ENCODE measurements at regions not wholly inside any gene's neighbourhood (a gene's known extent, or its start where the extent isn't known, plus 50 kb on each side); places are given as distances from the start of the nearest gene placed in this dataset.

GRCh38 chr6:41404182-41404845, 68.9 kb downstream of the NCR2 start:
- no peak for DNase-seq (ENCODE audit: low spot score)

- no peak for DNase-seq (ENCODE audit: low spot score)
These were observed 70.7 kb downstream of the NCR2 start for GRCh38 chr6:41405941-41406727.

- no peak for DNase-seq (ENCODE audit: low spot score)
These were observed 71.5 kb downstream of the NCR2 start for GRCh38 chr6:41406728-41407489.

GRCh38 chr6:41408576-41408975, 73.2 kb downstream of the NCR2 start:
- no peak for DNase-seq (ENCODE audit: low spot score)

- peak; percentile 58 for DNase-seq (ENCODE audit: low spot score)
These were observed 73.6 kb downstream of the NCR2 start for GRCh38 chr6:41408982-41409381.

GRCh38 chr6:41409489-41409888, 74.1 kb downstream of the NCR2 start:
- no peak for DNase-seq (ENCODE audit: low spot score)

- DNase-seq (ENCODE audit: low spot score) = no peak
These were observed 76.6 kb downstream of the NCR2 start for GRCh38 chr6:41411961-41412360.

- DNase-seq (ENCODE audit: low spot score) = no peak
These were observed 77.8 kb downstream of the NCR2 start for GRCh38 chr6:41413250-41413649.

- DNase-seq (ENCODE audit: low spot score) = no peak
These were observed 81.1 kb downstream of the NCR2 start for GRCh38 chr6:41416501-41416837.

GRCh38 chr6:41418741-41419140, 83.3 kb downstream of the NCR2 start:
- DNase-seq (ENCODE audit: low spot score) = no peak

- no peak for DNase-seq (ENCODE audit: low spot score)
These were observed 84.0 kb downstream of the NCR2 start for GRCh38 chr6:41419385-41419784.

- DNase-seq (ENCODE audit: low spot score) = no peak
These were observed 84.8 kb downstream of the NCR2 start for GRCh38 chr6:41420186-41420585.

- no peak for DNase-seq (ENCODE audit: low spot score)
These were observed 86.8 kb downstream of the NCR2 start for GRCh38 chr6:41422161-41422560.

- no peak for DNase-seq (ENCODE audit: low spot score)
These were observed 87.6 kb downstream of the NCR2 start for GRCh38 chr6:41423002-41423401.

GRCh38 chr6:41424370-41425058, 89.1 kb downstream of the NCR2 start:
- DNase-seq (ENCODE audit: low spot score) = peak; percentile 62

GRCh38 chr6:41425511-41425910, 90.1 kb downstream of the NCR2 start:
- no peak for DNase-seq (ENCODE audit: low spot score)

GRCh38 chr6:41426438-41426851, 91.0 kb downstream of the NCR2 start:
- no peak for DNase-seq (ENCODE audit: low spot score)

- DNase-seq (ENCODE audit: low spot score) = no peak
These were observed 91.7 kb downstream of the NCR2 start for GRCh38 chr6:41426888-41427641.

GRCh38 chr6:41427642-41428335, 92.4 kb downstream of the NCR2 start:
- no peak for DNase-seq (ENCODE audit: low spot score)

- no peak for DNase-seq (ENCODE audit: low spot score)
These were observed 93.1 kb downstream of the NCR2 start for GRCh38 chr6:41428336-41428995.

Data from cerebellar cortex (tissue), 1 donor.